ENCODE measurements at regions not wholly inside any gene's neighbourhood (a gene's known extent, or its start where the extent isn't known, plus 50 kb on each side); places are given as distances from the start of the nearest gene placed in this dataset.

DNA sequence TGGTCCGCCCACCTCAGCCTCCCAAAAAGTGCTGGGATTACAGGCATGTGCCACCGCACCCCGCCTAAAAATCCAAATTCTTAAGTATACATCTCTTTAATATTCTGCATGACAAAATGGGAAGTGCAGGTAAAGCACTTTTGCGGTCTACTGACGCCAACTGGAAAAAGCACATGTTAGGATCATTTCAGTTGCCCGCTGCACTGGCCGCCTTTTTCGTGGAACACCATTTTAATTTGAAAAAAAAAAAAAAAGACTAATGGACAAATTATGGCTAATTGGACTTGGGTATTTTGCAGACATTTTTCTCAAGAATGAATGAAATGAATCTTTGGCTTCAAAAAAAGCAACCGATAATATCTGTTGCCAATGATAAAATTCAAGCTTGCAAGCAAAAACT is 129.3 kb upstream of the GPC1 start:
- Histone ChIP-seq H3K79me2 (ENCODE audit: insufficient read depth) (no peaks in the 10 kb centered on the region), H3K4me2 (ENCODE audit: unreplicated experiment) (no peak overlapping the region), H3K4me3 (no peak overlapping the region), H2AFZ (no peak overlapping the region), H4K20me1 (ENCODE audit: insufficient read depth) (no peaks in the 10 kb centered on the region), H3K27me3 (replicated peaks; ENCODE audit: insufficient read depth) (peaks cover 3% of the 10 kb centered on the region; the same call in 1 of the 2 replicates), H3K9ac (no peak overlapping the region), H3K4me1 (ENCODE audit: insufficient read depth) (no peaks in the 10 kb centered on the region), H3K9me3 (ENCODE audit: low read depth) (no peaks in the 10 kb centered on the region), H3K9me2 (ENCODE audit: insufficient read depth) (no peaks in the 10 kb centered on the region), H3F3A (ENCODE audit: insufficient read depth) (no peaks in the 10 kb centered on the region), H3K27ac (no peak overlapping the region), H3K36me3 (ENCODE audit: low read depth) (no peaks in the 10 kb centered on the region)
- DNase-seq, result no peak
- in situ Hi-C loops (cut with MboI), result no loop called here
- TF ChIP-seq EZH2 (IDR thresholded peaks at IDR 0.05; ENCODE audit: insufficient read depth, poor library complexity, severe bottlenecking) (no peak), EZH2phosphoT487 (IDR thresholded peaks at IDR 0.05; ENCODE audit: insufficient read depth, low read depth) (no peak)
- 74 to 82% methylated on average over 9 of the region's 9 CpGs for WGBS, 2 experiments (ENCODE audit: low coverage in 1 of 2, low lambda C conversion rate in 2 of 2, missing lambda C conversion rate in 2 of 2)

DNA sequence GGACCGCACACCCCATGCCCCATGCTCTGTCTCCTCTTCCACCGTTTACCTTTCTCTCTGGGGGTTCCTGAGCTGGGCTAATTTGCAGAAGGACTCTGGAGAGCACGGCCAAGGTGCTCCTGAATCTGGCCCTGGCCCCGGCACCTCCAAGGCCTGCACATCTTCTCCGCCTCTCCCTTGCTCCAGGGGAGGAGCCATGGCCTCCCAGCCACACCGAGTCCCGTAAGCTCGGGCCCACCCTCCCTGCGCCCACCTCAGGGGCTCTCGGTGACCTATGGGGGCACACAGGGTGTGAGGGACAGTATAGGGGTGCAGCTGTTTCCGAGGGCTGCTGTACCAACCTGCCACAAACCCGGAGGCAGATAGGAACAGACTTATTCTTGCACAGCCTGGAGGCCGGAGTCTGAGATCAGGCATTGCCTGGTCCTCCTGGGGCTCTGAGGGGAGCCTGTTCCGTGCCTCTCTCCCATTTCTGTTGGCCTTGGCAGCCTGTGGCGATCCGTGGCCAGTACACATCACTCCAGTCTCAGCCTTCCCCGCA is 127.3 kb upstream of the GPC1 start:
- in situ Hi-C loops (cut with MboI), result no loop called here
- Histone ChIP-seq H3K4me1 (ENCODE audit: insufficient read depth) (no peaks in the 10 kb centered on the region), H3K9ac (no peak overlapping the region), H3K27ac (no peak overlapping the region), H3K36me3 (ENCODE audit: low read depth) (no peaks in the 10 kb centered on the region), H3K79me2 (ENCODE audit: insufficient read depth) (no peaks in the 10 kb centered on the region), H3K9me3 (ENCODE audit: low read depth) (no peaks in the 10 kb centered on the region), H3K9me2 (ENCODE audit: insufficient read depth) (no peaks in the 10 kb centered on the region), H3K4me3 (no peak overlapping the region), H3K27me3 (replicated peaks; ENCODE audit: insufficient read depth) (no peaks in the 10 kb centered on the region), H3K4me2 (ENCODE audit: unreplicated experiment) (no peak overlapping the region), H4K20me1 (ENCODE audit: insufficient read depth) (no peaks in the 10 kb centered on the region), H2AFZ (no peak overlapping the region), H3F3A (ENCODE audit: insufficient read depth) (no peaks in the 10 kb centered on the region)
- DNase-seq, result no peak
- no peak for TF ChIP-seq EZH2 (IDR thresholded peaks at IDR 0.05; ENCODE audit: insufficient read depth, poor library complexity, severe bottlenecking)
- TF ChIP-seq EZH2phosphoT487 (IDR thresholded peaks at IDR 0.05; ENCODE audit: insufficient read depth, low read depth), result no peak
- WGBS, 2 experiments (ENCODE audit: low coverage in 1 of 2, low lambda C conversion rate in 2 of 2, missing lambda C conversion rate in 2 of 2), result 68 to 71% methylated on average over 15 to 16 of the region's 17 CpGs

DNA sequence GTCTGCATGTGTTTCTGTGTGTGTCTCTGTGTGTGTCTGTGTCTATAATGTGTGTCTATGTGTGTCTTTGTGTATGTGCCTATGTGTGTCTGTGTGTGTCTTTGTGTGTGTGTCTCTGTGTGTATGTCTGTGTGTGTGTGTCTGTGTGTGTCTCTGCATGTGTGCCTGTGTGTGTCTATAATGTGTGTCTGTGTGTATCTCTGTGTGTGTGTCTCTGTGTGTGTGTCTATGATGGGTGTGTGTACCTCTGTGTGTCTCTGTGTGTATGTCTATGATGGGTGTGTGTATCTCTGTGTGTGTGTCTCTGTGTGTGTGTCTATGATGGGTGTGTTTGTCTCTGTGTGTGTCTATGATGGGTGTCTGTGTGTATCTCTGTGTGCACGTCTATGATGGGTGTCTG is 126.2 kb upstream of the GPC1 start:
- no peaks in the 10 kb centered on the region for H3K27me3 ChIP-seq (replicated peaks; ENCODE audit: insufficient read depth)
- no peak overlapping the region for H3K9ac ChIP-seq
- no peaks in the 10 kb centered on the region for H3F3A ChIP-seq (ENCODE audit: insufficient read depth)
- H3K9me3 ChIP-seq (ENCODE audit: low read depth), result no peaks in the 10 kb centered on the region
- H3K9me2 ChIP-seq (ENCODE audit: insufficient read depth), result no peaks in the 10 kb centered on the region
- no peak for TF ChIP-seq EZH2phosphoT487 (IDR thresholded peaks at IDR 0.05; ENCODE audit: insufficient read depth, low read depth)
- TF ChIP-seq EZH2 (IDR thresholded peaks at IDR 0.05; ENCODE audit: insufficient read depth, poor library complexity, severe bottlenecking), result no peak
- no peak overlapping the region for H3K27ac ChIP-seq
- H4K20me1 ChIP-seq (ENCODE audit: insufficient read depth), result no peaks in the 10 kb centered on the region
- no peaks in the 10 kb centered on the region for H3K36me3 ChIP-seq (ENCODE audit: low read depth)
- H3K4me3 ChIP-seq, result no peak overlapping the region
- in situ Hi-C loops (cut with MboI), result no loop called here
- H2AFZ ChIP-seq, result no peak overlapping the region
- WGBS, 2 experiments (ENCODE audit: low coverage in 1 of 2, low lambda C conversion rate in 2 of 2, missing lambda C conversion rate in 2 of 2), result 32 to 58% methylated on average over 1 of the region's 1 CpG
- H3K79me2 ChIP-seq (ENCODE audit: insufficient read depth), result no peaks in the 10 kb centered on the region
- no peaks in the 10 kb centered on the region for H3K4me1 ChIP-seq (ENCODE audit: insufficient read depth)
- H3K4me2 ChIP-seq (ENCODE audit: unreplicated experiment), result no peak overlapping the region
- DNase-seq, result no peak

DNA sequence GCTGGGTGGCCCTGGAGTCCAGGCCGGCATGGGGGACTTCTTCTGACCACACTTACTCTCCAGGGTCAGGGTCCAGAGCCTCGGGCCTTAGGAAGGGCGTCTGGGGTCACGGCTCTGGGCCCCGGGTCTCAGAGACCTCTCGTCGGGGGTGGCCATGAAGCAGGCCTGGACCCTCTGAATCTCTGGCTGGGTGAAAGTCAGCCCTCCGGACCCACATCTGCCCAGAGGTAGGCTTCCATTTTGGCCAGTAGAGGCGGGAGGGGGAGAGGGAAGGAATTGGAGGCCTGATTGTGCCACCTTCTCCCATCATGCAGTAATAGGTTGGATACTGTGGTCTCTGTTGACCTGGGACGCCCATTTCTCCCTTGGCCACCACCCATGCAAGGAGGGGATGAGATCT is 125.3 kb upstream of the GPC1 start:
- Histone ChIP-seq H2AFZ (no peak overlapping the region), H3F3A (ENCODE audit: insufficient read depth) (no peaks in the 10 kb centered on the region), H3K9ac (no peak overlapping the region), H3K36me3 (ENCODE audit: low read depth) (no peaks in the 10 kb centered on the region), H4K20me1 (ENCODE audit: insufficient read depth) (no peaks in the 10 kb centered on the region), H3K27me3 (replicated peaks; ENCODE audit: insufficient read depth) (no peaks in the 10 kb centered on the region), H3K9me3 (ENCODE audit: low read depth) (no peaks in the 10 kb centered on the region), H3K79me2 (ENCODE audit: insufficient read depth) (no peaks in the 10 kb centered on the region), H3K4me1 (ENCODE audit: insufficient read depth) (no peaks in the 10 kb centered on the region), H3K4me2 (ENCODE audit: unreplicated experiment) (no peak overlapping the region), H3K4me3 (no peak overlapping the region), H3K27ac (no peak overlapping the region), H3K9me2 (ENCODE audit: insufficient read depth) (no peaks in the 10 kb centered on the region)
- in situ Hi-C loops (cut with MboI), result no loop called here
- no peak for TF ChIP-seq EZH2 (IDR thresholded peaks at IDR 0.05; ENCODE audit: insufficient read depth, poor library complexity, severe bottlenecking)
- no peak for TF ChIP-seq EZH2phosphoT487 (IDR thresholded peaks at IDR 0.05; ENCODE audit: insufficient read depth, low read depth)
- DNase-seq, result no peak
- WGBS, 2 experiments (ENCODE audit: low coverage in 1 of 2, low lambda C conversion rate in 2 of 2, missing lambda C conversion rate in 2 of 2), result 67 to 69% methylated on average over 10 of the region's 10 CpGs

DNA sequence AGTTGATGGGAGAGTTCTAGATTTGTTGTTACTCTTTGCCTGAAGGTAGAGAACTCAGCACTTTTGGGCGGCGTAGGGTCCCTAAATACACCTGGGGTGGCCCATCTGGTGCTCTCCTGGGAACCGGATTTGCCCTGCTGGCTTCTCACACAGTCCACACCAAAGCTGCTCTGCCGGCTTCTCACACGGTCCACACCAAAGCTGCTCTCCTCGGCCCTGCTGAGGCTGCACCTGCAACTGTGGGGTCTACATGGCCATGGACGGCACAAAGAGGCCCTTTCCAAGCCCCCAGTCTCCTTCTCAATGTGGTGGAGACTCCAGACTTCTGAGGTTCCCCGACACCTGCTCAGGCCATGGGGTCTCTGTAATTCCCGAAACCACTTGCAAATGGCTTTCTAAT is 124.8 kb upstream of the GPC1 start:
- Histone ChIP-seq H3K27ac (no peak overlapping the region), H2AFZ (no peak overlapping the region), H3K4me1 (ENCODE audit: insufficient read depth) (no peaks in the 10 kb centered on the region), H3K9ac (no peak overlapping the region), H3K9me2 (ENCODE audit: insufficient read depth) (no peaks in the 10 kb centered on the region), H3K79me2 (ENCODE audit: insufficient read depth) (no peaks in the 10 kb centered on the region), H3K4me3 (no peak overlapping the region), H3K4me2 (ENCODE audit: unreplicated experiment) (no peak overlapping the region), H3F3A (ENCODE audit: insufficient read depth) (no peaks in the 10 kb centered on the region), H4K20me1 (ENCODE audit: insufficient read depth) (no peaks in the 10 kb centered on the region), H3K9me3 (ENCODE audit: low read depth) (no peaks in the 10 kb centered on the region), H3K36me3 (ENCODE audit: low read depth) (no peaks in the 10 kb centered on the region), H3K27me3 (replicated peaks; ENCODE audit: insufficient read depth) (no peaks in the 10 kb centered on the region)
- DNase-seq, result no peak
- 65 to 74% methylated on average over 9 of the region's 9 CpGs for WGBS, 2 experiments (ENCODE audit: low coverage in 1 of 2, low lambda C conversion rate in 2 of 2, missing lambda C conversion rate in 2 of 2)
- TF ChIP-seq EZH2 (IDR thresholded peaks at IDR 0.05; ENCODE audit: insufficient read depth, poor library complexity, severe bottlenecking), result no peak
- no peak for TF ChIP-seq EZH2phosphoT487 (IDR thresholded peaks at IDR 0.05; ENCODE audit: insufficient read depth, low read depth)
- in situ Hi-C loops (cut with MboI), result no loop called here

Measured in GM23248 (cell line).